Mesendoderm (in vitro differentiated cells): ENCODE measurements at regions not wholly inside any gene's neighbourhood (a gene's known extent, or its start where the extent isn't known, plus 50 kb on each side); places are given as distances from the start of the nearest gene placed in this dataset.

ENCODE experiments used
- DNase-seq: peaks from one replicate; pipeline ENCODE4 v3.0.0; 2013
- H2AK5ac ChIP-seq: 2 replicates; pipeline ENCODE4 v1.6.1; 2013; ENCODE audit warnings: low read length, inconsistent platforms
- H2BK120ac ChIP-seq: 2 replicates; pipeline ENCODE4 v1.6.1; 2013; ENCODE audit warnings: low read depth, mild to moderate bottlenecking, low read length, moderate library complexity, mixed read lengths
- H2BK15ac ChIP-seq: replicated peaks from 2 replicates; pipeline ENCODE4 v1.6.1; 2013; ENCODE audit warnings: low read depth, mild to moderate bottlenecking, moderate library complexity
- H2BK5ac ChIP-seq: 2 replicates; pipeline ENCODE4 v1.6.1; 2013; ENCODE audit warnings: low read length, inconsistent platforms
- H3K18ac ChIP-seq: 2 replicates; pipeline ENCODE4 v1.6.1; 2013; ENCODE audit warnings: mild to moderate bottlenecking, low read length, mixed read lengths
- H3K23ac ChIP-seq: one replicate; pipeline ENCODE4 v1.6.1; 2013; ENCODE audit warnings: low read length
- H3K27ac ChIP-seq: 2 replicates; pipeline ENCODE4 v1.5.1; 2013; ENCODE audit warnings: low read depth, mild to moderate bottlenecking, inconsistent platforms, low read length, moderate library complexity
- H3K27me3 ChIP-seq: 2 replicates; pipeline ENCODE4 v1.6.1; 2013; ENCODE audit warnings: low read length, control low read depth, mild to moderate bottlenecking, inconsistent platforms; ENCODE audit not compliant: insufficient read depth, poor library complexity
- H3K36me3 ChIP-seq: 2 replicates; pipeline ENCODE4 v1.6.1; 2013; ENCODE audit warnings: low read length, inconsistent platforms; ENCODE audit not compliant: control insufficient read depth, insufficient read depth
- H3K4ac ChIP-seq: one replicate; pipeline ENCODE4 v1.6.1; 2013; ENCODE audit warnings: low read depth, mild to moderate bottlenecking, low read length, moderate library complexity
- H3K4me1 ChIP-seq: 2 replicates; pipeline ENCODE4 v1.6.1; 2013; ENCODE audit warnings: low read depth, low read length, inconsistent platforms; ENCODE audit not compliant: control insufficient read depth
- H3K4me2 ChIP-seq: 2 replicates; pipeline ENCODE4 v1.6.1; 2013; ENCODE audit warnings: low read length
- H3K4me3 ChIP-seq: 2 replicates; pipeline ENCODE4 v1.5.1; 2013; ENCODE audit warnings: mild to moderate bottlenecking, low read length
- H3K56ac ChIP-seq: one replicate; pipeline ENCODE4 v1.6.1; 2013; ENCODE audit warnings: low read length
- H3K79me1 ChIP-seq: 2 replicates; pipeline ENCODE4 v1.6.1; 2013; ENCODE audit warnings: low read length, inconsistent platforms
- H3K79me2 ChIP-seq: 2 replicates; pipeline ENCODE4 v1.6.1; 2013; ENCODE audit warnings: mild to moderate bottlenecking, low read length; ENCODE audit not compliant: control insufficient read depth, insufficient read depth
- H3K9ac ChIP-seq: 2 replicates; pipeline ENCODE4 v1.6.1; 2013; ENCODE audit warnings: low read length, inconsistent platforms
- H4K5ac ChIP-seq: one replicate; pipeline ENCODE4 v1.6.1; 2013; ENCODE audit warnings: low read length
- H4K8ac ChIP-seq: one replicate; pipeline ENCODE4 v1.6.1; 2013; ENCODE audit warnings: low read depth, mild to moderate bottlenecking, control low read depth, low read length, moderate library complexity
- WGBS: extraction: QIAGEN DNeasy Blood & Tissue Kit; methylation state at CpG from one replicate; pipeline ENCODE4 v1.1.7; 2013; ENCODE audit warnings: low lambda C conversion rate, missing lambda C conversion rate; ENCODE audit not compliant: insufficient coverage; ENCODE audit errors: extremely low coverage; 5-methylcytosine and 5-hydroxymethylcytosine counted together

- H3K9ac ChIP-seq, result no peak overlapping the region
- H4K8ac ChIP-seq, result no peak overlapping the region
- no peak overlapping the region for H2AK5ac ChIP-seq
- H3K4me1 ChIP-seq, result no peaks in the 10 kb centered on the region
- H3K79me1 ChIP-seq, result no peaks in the 10 kb centered on the region
- no peak overlapping the region for H3K23ac ChIP-seq
- no peak overlapping the region for H2BK5ac ChIP-seq
- no peak overlapping the region for H3K4ac ChIP-seq
- no peak for DNase-seq
- no peak overlapping the region for H4K5ac ChIP-seq
- H3K56ac ChIP-seq, result no peak overlapping the region
- H2BK15ac ChIP-seq, result no peak overlapping the region
- H3K18ac ChIP-seq, result no peak overlapping the region
- H3K4me3 ChIP-seq, result no peak overlapping the region
- no peak overlapping the region for H3K27ac ChIP-seq
- no peaks in the 10 kb centered on the region for H3K36me3 ChIP-seq
- no peaks in the 10 kb centered on the region for H3K27me3 ChIP-seq
- no peak overlapping the region for H2BK120ac ChIP-seq
- no peak overlapping the region for H3K4me2 ChIP-seq
- H3K79me2 ChIP-seq, result no peaks in the 10 kb centered on the region
These were observed 375.1 kb upstream of the CDH19 start for GRCh38 chr18:66979009-66979408.

GRCh38 chr18:66972681-66973080 lies 368.8 kb upstream of the CDH19 start:
- no peaks in the 10 kb centered on the region for H3K36me3 ChIP-seq
- no CpG with 5 or more reads among the region's 1 CpG for WGBS
- peak; percentile 42 for DNase-seq

GRCh38 chr18:66971960-66972359 lies 368.1 kb upstream of the CDH19 start:
- Histone ChIP-seq H3K79me1 (no peaks in the 10 kb centered on the region), H3K4me2 (no peak overlapping the region), H2AK5ac (no peak overlapping the region), H4K8ac (no peak overlapping the region), H3K79me2 (no peaks in the 10 kb centered on the region), H3K4me3 (no peak overlapping the region), H3K9ac (no peak overlapping the region), H2BK120ac (no peak overlapping the region), H3K36me3 (no peaks in the 10 kb centered on the region), H3K4me1 (no peaks in the 10 kb centered on the region), H3K56ac (no peak overlapping the region), H3K27me3 (no peaks in the 10 kb centered on the region), H3K23ac (no peak overlapping the region), H3K18ac (no peak overlapping the region), H3K27ac (no peak overlapping the region), H2BK5ac (no peak overlapping the region), H3K4ac (no peak overlapping the region), H2BK15ac (no peak overlapping the region), H4K5ac (no peak overlapping the region)
- no peak for DNase-seq
- no CpG with 5 or more reads among the region's 3 CpGs for WGBS

More at GRCh38 chr18:66972681-66973080, 368.8 kb upstream of the CDH19 start:
- no peaks in the 10 kb centered on the region for H3K27me3 ChIP-seq
- no peak overlapping the region for H3K18ac ChIP-seq
- H3K4me1 ChIP-seq, result no peaks in the 10 kb centered on the region
- no peak overlapping the region for H2BK15ac ChIP-seq
- no peak overlapping the region for H3K9ac ChIP-seq
- no peak overlapping the region for H3K23ac ChIP-seq
- no peak overlapping the region for H4K8ac ChIP-seq
- no peak overlapping the region for H3K4me2 ChIP-seq
- no peak overlapping the region for H2AK5ac ChIP-seq
- H3K27ac ChIP-seq, result no peak overlapping the region
- no peaks in the 10 kb centered on the region for H3K79me1 ChIP-seq
- no peak overlapping the region for H4K5ac ChIP-seq
- no peak overlapping the region for H3K4ac ChIP-seq
- no peak overlapping the region for H2BK120ac ChIP-seq
- H3K4me3 ChIP-seq, result no peak overlapping the region
- H3K56ac ChIP-seq, result no peak overlapping the region
- no peaks in the 10 kb centered on the region for H3K79me2 ChIP-seq
- no peak overlapping the region for H2BK5ac ChIP-seq

GRCh38 chr18:66966171-66966570 lies 362.3 kb upstream of the CDH19 start:
- no peaks in the 10 kb centered on the region for H3K36me3 ChIP-seq
- no peak overlapping the region for H3K27ac ChIP-seq
- no peak overlapping the region for H3K4me2 ChIP-seq
- H3K4ac ChIP-seq, result no peak overlapping the region
- no peak for DNase-seq
- H3K27me3 ChIP-seq, result no peaks in the 10 kb centered on the region
- no peak overlapping the region for H2BK5ac ChIP-seq
- no peak overlapping the region for H3K18ac ChIP-seq
- H3K56ac ChIP-seq, result no peak overlapping the region
- H3K79me2 ChIP-seq, result no peaks in the 10 kb centered on the region
- no peak overlapping the region for H2BK15ac ChIP-seq
- no peak overlapping the region for H2BK120ac ChIP-seq
- no peak overlapping the region for H3K23ac ChIP-seq
- WGBS, result no CpG with 5 or more reads among the region's 7 CpGs
- no peaks in the 10 kb centered on the region for H3K79me1 ChIP-seq
- H3K4me3 ChIP-seq, result no peak overlapping the region
- H2AK5ac ChIP-seq, result no peak overlapping the region
- H4K8ac ChIP-seq, result no peak overlapping the region
- H4K5ac ChIP-seq, result no peak overlapping the region
- no peaks in the 10 kb centered on the region for H3K4me1 ChIP-seq
- no peak overlapping the region for H3K9ac ChIP-seq

GRCh38 chr18:66958309-66958708 lies 354.4 kb upstream of the CDH19 start:
- Histone ChIP-seq H4K8ac (no peak overlapping the region), H3K23ac (no peak overlapping the region), H3K4me3 (no peak overlapping the region), H3K79me2 (no peaks in the 10 kb centered on the region), H3K4me1 (no peaks in the 10 kb centered on the region), H3K79me1 (no peaks in the 10 kb centered on the region), H3K4ac (no peak overlapping the region), H3K27ac (no peak overlapping the region), H2BK120ac (no peak overlapping the region), H3K56ac (no peak overlapping the region), H3K9ac (no peak overlapping the region), H4K5ac (no peak overlapping the region), H2BK5ac (no peak overlapping the region), H3K4me2 (no peak overlapping the region), H3K27me3 (no peaks in the 10 kb centered on the region), H2AK5ac (no peak overlapping the region), H3K36me3 (no peaks in the 10 kb centered on the region), H2BK15ac (no peak overlapping the region), H3K18ac (no peak overlapping the region)
- DNase-seq, result no peak
- no CpG with 5 or more reads among the region's 2 CpGs for WGBS

- no peak overlapping the region for H3K56ac ChIP-seq
- DNase-seq, result no peak
- no peaks in the 10 kb centered on the region for H3K4me1 ChIP-seq
- no peak overlapping the region for H3K4me2 ChIP-seq
- no peak overlapping the region for H2BK120ac ChIP-seq
- no peak overlapping the region for H4K5ac ChIP-seq
- no peak overlapping the region for H2BK5ac ChIP-seq
- no peaks in the 10 kb centered on the region for H3K36me3 ChIP-seq
- H3K23ac ChIP-seq, result no peak overlapping the region
- no CpG with 5 or more reads among the region's 1 CpG for WGBS
- H2AK5ac ChIP-seq, result no peak overlapping the region
- H3K18ac ChIP-seq, result no peak overlapping the region
- no peak overlapping the region for H4K8ac ChIP-seq
- no peak overlapping the region for H3K4ac ChIP-seq
- H3K27me3 ChIP-seq, result no peaks in the 10 kb centered on the region
- H3K4me3 ChIP-seq, result no peak overlapping the region
- no peak overlapping the region for H3K9ac ChIP-seq
- H3K27ac ChIP-seq, result no peak overlapping the region
- H3K79me1 ChIP-seq, result no peaks in the 10 kb centered on the region
- no peaks in the 10 kb centered on the region for H3K79me2 ChIP-seq
- no peak overlapping the region for H2BK15ac ChIP-seq
These were observed 347.9 kb upstream of the CDH19 start for GRCh38 chr18:66951750-66952149.
